NCI-H446 treated with DMSO at 0.1 percent for 48 hours (cell line): ENCODE measurements at regions not wholly inside any gene's neighbourhood (a gene's known extent, or its start where the extent isn't known, plus 50 kb on each side); places are given as distances from the start of the nearest gene placed in this dataset.

Source experiments
- DNase-seq: peaks from one replicate; lab custom pipeline; 2025; lab: John Stamatoyannopoulos, UW

- no peak for DNase-seq
Measured at GRCh38 chr3:187823746-187824145, 78.5 kb upstream of the BCL6 start.

GRCh38 chr3:187827723-187828122 is 82.5 kb upstream of the BCL6 start:
- DNase-seq = no peak

- no peak for DNase-seq
Measured at GRCh38 chr3:187828579-187829452, 83.5 kb upstream of the BCL6 start.

GRCh38 chr3:187830181-187830580 is 84.9 kb upstream of the BCL6 start:
- DNase-seq = no peak

- DNase-seq = no peak
Measured at GRCh38 chr3:187831125-187832051, 86.1 kb upstream of the BCL6 start.

GRCh38 chr3:187832202-187832601 is 86.9 kb upstream of the BCL6 start:
- no peak for DNase-seq

- DNase-seq = no peak
Measured at GRCh38 chr3:187833375-187833774, 88.1 kb upstream of the BCL6 start.

- no peak for DNase-seq
Measured at GRCh38 chr3:187833799-187834578, 88.7 kb upstream of the BCL6 start.

- DNase-seq = no peak
Measured at GRCh38 chr3:187836823-187837770, 91.8 kb upstream of the BCL6 start.

GRCh38 chr3:187838016-187838540 is 92.8 kb upstream of the BCL6 start:
- no peak for DNase-seq

- DNase-seq = no peak
Measured at GRCh38 chr3:187839422-187839821, 94.2 kb upstream of the BCL6 start.

- DNase-seq = no peak
Measured at GRCh38 chr3:187840856-187841255, 95.6 kb upstream of the BCL6 start.

- no peak for DNase-seq
Measured at GRCh38 chr3:187841560-187841959, 96.3 kb upstream of the BCL6 start.

GRCh38 chr3:187843654-187844053 is 98.4 kb upstream of the BCL6 start:
- DNase-seq = no peak

GRCh38 chr3:187844708-187845107 is 99.4 kb upstream of the BCL6 start:
- no peak for DNase-seq

- no peak for DNase-seq
Measured at GRCh38 chr3:187845826-187846225, 100.6 kb upstream of the BCL6 start.

- DNase-seq = no peak
Measured at GRCh38 chr3:187848401-187848800, 103.1 kb upstream of the BCL6 start.

GRCh38 chr3:187849016-187849654 is 103.9 kb upstream of the BCL6 start:
- no peak for DNase-seq

GRCh38 chr3:187850258-187850921 is 105.1 kb upstream of the BCL6 start:
- DNase-seq = no peak
